GM10248 (cell line): ENCODE measurements at regions not wholly inside any gene's neighbourhood (a gene's known extent, or its start where the extent isn't known, plus 50 kb on each side); places are given as distances from the start of the nearest gene placed in this dataset.

Experiments
- CTCF ChIA-PET: fragments of 300-600 bp; sonication (Branson Sonifier 250); formaldehyde crosslinking; extraction: SDS; loops from one replicate; lab custom pipeline; 2021; ENCODE audit warnings: antibody characterized with exemption; lab: Yijun Ruan, JAX
- POLR2A ChIA-PET: fragments of 350-650 bp; sonication (Branson Sonifier 250); formaldehyde crosslinking; extraction: SDS; loops from one replicate; lab custom pipeline; 2020; ENCODE audit warnings: antibody characterized with exemption; lab: Yijun Ruan, JAX
- DNase-seq: peaks from one replicate; pipeline ENCODE4 v3.0.0; 2012; ENCODE audit errors: extremely low spot score
- TF ChIP-seq, protein P1 (sequence below): IDR thresholded peaks from 2 replicates; pipeline ENCODE4 v1.5.1; 2012; ENCODE audit warnings: mild to moderate bottlenecking, low read depth; ENCODE audit errors: extremely low read depth, missing control alignments, control extremely low read depth

DNA sequence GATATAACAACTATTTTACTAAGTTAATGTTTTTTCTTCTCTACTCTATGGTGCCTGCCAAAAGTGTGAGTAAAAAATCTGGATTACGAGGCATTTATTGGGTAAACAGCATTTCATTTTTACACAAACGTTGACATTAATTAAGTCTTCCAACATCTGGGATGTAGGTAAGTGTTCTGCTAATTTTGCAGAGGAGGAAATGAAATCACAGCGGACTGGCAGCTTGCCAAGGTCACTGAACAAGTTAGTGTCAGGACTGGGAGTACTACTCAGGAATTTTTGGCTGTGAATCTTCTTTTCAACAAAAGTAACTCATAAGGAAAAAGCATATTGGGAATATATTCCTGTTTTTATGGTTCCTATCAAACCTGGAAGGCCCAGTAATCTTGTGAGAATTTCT is 612.1 kb upstream of the FZD8 start:
- POLR2A ChIA-PET, result no interaction called here
- DNase-seq, result no peak
- CTCF ChIA-PET, result no interaction called here
- TF ChIP-seq, protein P1, sequence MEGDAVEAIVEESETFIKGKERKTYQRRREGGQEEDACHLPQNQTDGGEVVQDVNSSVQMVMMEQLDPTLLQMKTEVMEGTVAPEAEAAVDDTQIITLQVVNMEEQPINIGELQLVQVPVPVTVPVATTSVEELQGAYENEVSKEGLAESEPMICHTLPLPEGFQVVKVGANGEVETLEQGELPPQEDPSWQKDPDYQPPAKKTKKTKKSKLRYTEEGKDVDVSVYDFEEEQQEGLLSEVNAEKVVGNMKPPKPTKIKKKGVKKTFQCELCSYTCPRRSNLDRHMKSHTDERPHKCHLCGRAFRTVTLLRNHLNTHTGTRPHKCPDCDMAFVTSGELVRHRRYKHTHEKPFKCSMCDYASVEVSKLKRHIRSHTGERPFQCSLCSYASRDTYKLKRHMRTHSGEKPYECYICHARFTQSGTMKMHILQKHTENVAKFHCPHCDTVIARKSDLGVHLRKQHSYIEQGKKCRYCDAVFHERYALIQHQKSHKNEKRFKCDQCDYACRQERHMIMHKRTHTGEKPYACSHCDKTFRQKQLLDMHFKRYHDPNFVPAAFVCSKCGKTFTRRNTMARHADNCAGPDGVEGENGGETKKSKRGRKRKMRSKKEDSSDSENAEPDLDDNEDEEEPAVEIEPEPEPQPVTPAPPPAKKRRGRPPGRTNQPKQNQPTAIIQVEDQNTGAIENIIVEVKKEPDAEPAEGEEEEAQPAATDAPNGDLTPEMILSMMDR, result no peak

DNA sequence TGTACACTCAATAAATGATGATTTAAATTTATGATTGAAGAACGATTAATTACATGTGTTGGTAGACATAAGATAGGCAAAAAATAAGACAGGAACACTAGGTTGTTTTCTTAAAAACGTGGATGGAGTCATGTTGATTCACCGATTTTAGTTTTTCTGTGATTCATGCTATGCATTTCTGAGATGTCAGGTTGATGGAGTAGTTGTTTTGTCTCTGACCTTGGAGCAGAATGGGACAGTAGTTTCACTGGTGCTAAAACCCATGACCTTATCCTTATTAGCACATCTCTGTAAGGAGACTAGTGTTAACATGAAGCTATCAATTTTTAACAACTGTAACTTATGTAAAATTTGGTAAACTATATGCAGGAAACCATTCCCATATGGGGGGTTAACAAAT is 611.6 kb upstream of the FZD8 start:
- DNase-seq, result no peak
- ChIA-PET CTCF (no interaction called here), POLR2A (no interaction called here)
- TF ChIP-seq, protein P1, result no peak

DNA sequence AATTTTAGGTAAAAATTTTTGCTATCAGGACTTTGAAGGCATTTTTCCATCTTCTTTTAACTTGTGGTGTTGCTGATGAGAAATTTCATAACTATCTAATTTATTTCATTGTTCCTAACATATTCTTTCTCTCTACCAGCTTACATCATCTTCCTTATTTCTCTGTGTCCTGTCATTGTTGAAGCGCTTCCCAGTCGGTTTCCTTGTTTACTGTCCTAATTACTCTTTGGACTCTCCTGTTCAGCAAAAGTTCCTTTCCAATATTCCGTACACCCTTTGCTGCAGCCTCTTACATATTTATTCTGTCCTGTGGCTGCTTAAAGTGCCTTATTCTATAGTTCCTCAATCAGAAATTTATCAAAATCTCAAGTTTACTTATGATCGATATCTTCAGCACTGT is 609.0 kb upstream of the FZD8 start:
- POLR2A ChIA-PET, result no interaction called here
- TF ChIP-seq, protein P1, result no peak

DNA sequence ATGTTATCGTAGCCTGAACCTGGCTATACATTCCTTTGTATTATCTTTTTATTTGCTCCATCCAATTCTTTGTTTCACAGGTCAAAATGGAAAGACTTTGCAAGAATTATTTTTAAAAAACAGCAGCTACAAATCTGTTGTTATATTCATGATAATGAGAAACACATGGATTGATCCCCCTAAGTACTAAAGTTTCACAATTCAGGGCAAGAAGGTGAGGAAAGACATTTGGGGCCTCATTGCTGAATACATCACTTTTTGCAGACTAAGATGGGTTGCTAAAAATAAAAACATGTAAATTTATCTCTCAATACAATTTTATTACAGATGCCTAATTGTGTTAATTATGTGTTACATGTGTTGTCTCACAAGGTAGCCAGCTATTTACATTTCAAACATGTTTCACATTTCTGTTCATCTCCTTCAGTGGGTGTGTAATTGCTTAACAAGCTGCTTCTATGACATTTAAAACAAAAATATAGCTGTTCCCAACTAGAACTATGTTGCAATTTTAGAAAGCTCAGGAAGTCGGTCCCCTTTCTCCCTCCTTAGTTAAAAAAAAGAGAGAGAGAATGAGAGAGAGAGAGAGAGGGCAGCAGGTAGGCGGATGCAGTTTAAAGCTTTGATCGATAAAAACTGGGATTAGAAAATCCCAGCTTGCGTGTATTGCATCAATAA is 606.3 kb upstream of the FZD8 start:
- DNase-seq, result no peak
- CTCF ChIA-PET, result interaction anchor here (1.3 kb wide), 2 partner anchors 8 to 17 kb away, joined by 3 read pairs; no protein-coding TSS in a partner anchor
- TF ChIP-seq, protein P1, result no peak
- POLR2A ChIA-PET, result no interaction called here

More for the DNA sequence above, 609.0 kb upstream of the FZD8 start:
- no peak for DNase-seq
- CTCF ChIA-PET, result no interaction called here

DNA sequence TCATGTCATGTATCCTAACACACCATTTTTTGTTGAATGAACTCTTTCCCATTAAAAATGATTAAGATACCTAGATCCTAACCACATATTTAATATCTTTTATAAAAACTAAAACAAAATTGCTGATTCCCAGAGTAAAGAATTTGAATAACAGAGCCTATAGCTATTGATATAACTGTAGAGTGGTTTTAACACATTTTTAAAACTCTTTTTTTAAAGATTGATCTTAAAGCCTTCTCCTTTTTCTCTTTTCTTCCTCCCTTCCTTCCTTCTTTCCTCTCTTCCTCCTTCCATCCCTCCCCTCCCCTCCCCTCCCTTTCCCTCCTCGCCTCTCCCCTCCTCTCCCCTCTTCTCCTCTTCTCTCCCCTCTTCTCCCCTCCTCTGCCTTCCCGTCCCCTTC is 605.4 kb upstream of the FZD8 start:
- DNase-seq, result no peak
- POLR2A ChIA-PET, result no interaction called here
- CTCF ChIA-PET, result no interaction called here
- TF ChIP-seq, protein P1, result no peak

DNA sequence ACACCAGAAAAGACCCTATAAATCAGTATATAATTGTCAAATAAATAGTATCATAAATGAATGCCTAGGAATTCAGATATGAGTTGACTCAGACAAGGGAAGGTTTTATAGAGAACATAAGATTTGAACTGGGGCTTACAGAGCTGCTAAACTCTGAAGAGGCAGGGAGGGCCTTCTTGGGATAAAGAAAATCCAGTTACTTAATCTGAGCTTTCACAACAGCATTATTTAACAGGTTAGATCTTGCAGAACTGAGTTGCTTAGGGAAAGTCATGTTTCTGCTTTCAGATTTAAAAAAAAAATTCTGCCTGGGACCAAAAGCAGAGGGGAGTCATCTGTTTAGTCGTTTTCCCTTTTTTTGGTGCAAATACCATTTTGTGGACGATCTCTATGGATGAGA is 594.8 kb upstream of the FZD8 start:
- CTCF ChIA-PET, result no interaction called here
- DNase-seq, result no peak
- POLR2A ChIA-PET, result no interaction called here

More for the DNA sequence above, 594.8 kb upstream of the FZD8 start:
- TF ChIP-seq, protein P1, result no peak
